ENCODE measurements at regions not wholly inside any gene's neighbourhood (a gene's known extent, or its start where the extent isn't known, plus 50 kb on each side); places are given as distances from the start of the nearest gene placed in this dataset.

GRCh38 chr2:167543721-167544120 is 655.4 kb downstream of the XIRP2 start:
- Histone ChIP-seq H3K27me3 (ENCODE audit: insufficient read depth, low read length, poor library complexity) (no peaks in the 10 kb centered on the region), H3K9me3 (ENCODE audit: insufficient read depth, low read length, severe bottlenecking) (no peaks in the 10 kb centered on the region), H3K79me2 (ENCODE audit: insufficient read depth, low read length) (no peaks in the 10 kb centered on the region), H3K4me3 (ENCODE audit: low read depth in 1 of 2, low read length in 2 of 2) (no peak overlapping the region), H3K9ac (ENCODE audit: low read depth, low read length) (no peak overlapping the region), H3K27ac (ENCODE audit: low read length) (no peak overlapping the region), H3K36me3 (ENCODE audit: insufficient read depth, low read length) (no peaks in the 10 kb centered on the region), H3K4me2 (ENCODE audit: insufficient read depth, low read length) (no peak overlapping the region), H4K20me1 (ENCODE audit: insufficient read depth, low read length) (no peaks in the 10 kb centered on the region), H2AFZ (ENCODE audit: low read depth, low read length) (no peak overlapping the region), H3K4me1 (ENCODE audit: insufficient read depth, low read length) (no peaks in the 10 kb centered on the region)
- DNase-seq = no peak
- ATAC-seq (ENCODE audit: insufficient read depth, low read depth) = no peak
- TF ChIP-seq CTCF (IDR thresholded peaks at IDR 0.05; ENCODE audit: borderline replicate concordance, extremely low read depth, low read length, poor library complexity, severe bottlenecking) = no peak
- no peak for TF ChIP-seq EZH2 (IDR thresholded peaks at IDR 0.05; ENCODE audit: borderline replicate concordance, low read depth, low read length, severe bottlenecking)

- no peak for DNase-seq
- Histone ChIP-seq H4K20me1 (ENCODE audit: insufficient read depth, low read length) (no peaks in the 10 kb centered on the region), H3K4me3 (ENCODE audit: low read depth in 1 of 2, low read length in 2 of 2) (no peak overlapping the region), H3K36me3 (ENCODE audit: insufficient read depth, low read length) (no peaks in the 10 kb centered on the region), H2AFZ (ENCODE audit: low read depth, low read length) (no peak overlapping the region), H3K4me2 (ENCODE audit: insufficient read depth, low read length) (no peak overlapping the region), H3K27me3 (ENCODE audit: insufficient read depth, low read length, poor library complexity) (no peaks in the 10 kb centered on the region), H3K4me1 (ENCODE audit: insufficient read depth, low read length) (no peaks in the 10 kb centered on the region), H3K9ac (ENCODE audit: low read depth, low read length) (no peak overlapping the region), H3K27ac (ENCODE audit: low read length) (no peak overlapping the region), H3K9me3 (ENCODE audit: insufficient read depth, low read length, severe bottlenecking) (no peaks in the 10 kb centered on the region), H3K79me2 (ENCODE audit: insufficient read depth, low read length) (no peaks in the 10 kb centered on the region)
- no peak for TF ChIP-seq CTCF (IDR thresholded peaks at IDR 0.05; ENCODE audit: borderline replicate concordance, extremely low read depth, low read length, poor library complexity, severe bottlenecking)
- no peak for TF ChIP-seq EZH2 (IDR thresholded peaks at IDR 0.05; ENCODE audit: borderline replicate concordance, low read depth, low read length, severe bottlenecking)
- no peak for ATAC-seq (ENCODE audit: insufficient read depth, low read depth)
These were observed 649.5 kb downstream of the XIRP2 start for GRCh38 chr2:167537743-167538142.

- Histone ChIP-seq H2AFZ (ENCODE audit: low read depth, low read length) (no peak overlapping the region), H3K36me3 (ENCODE audit: insufficient read depth, low read length) (no peaks in the 10 kb centered on the region), H3K4me1 (ENCODE audit: insufficient read depth, low read length) (no peaks in the 10 kb centered on the region), H3K27me3 (ENCODE audit: insufficient read depth, low read length, poor library complexity) (no peaks in the 10 kb centered on the region), H3K4me3 (ENCODE audit: low read depth in 1 of 2, low read length in 2 of 2) (no peak overlapping the region), H3K4me2 (ENCODE audit: insufficient read depth, low read length) (no peak overlapping the region), H3K9me3 (ENCODE audit: insufficient read depth, low read length, severe bottlenecking) (no peaks in the 10 kb centered on the region), H4K20me1 (ENCODE audit: insufficient read depth, low read length) (no peaks in the 10 kb centered on the region), H3K9ac (ENCODE audit: low read depth, low read length) (no peak overlapping the region), H3K79me2 (ENCODE audit: insufficient read depth, low read length) (no peaks in the 10 kb centered on the region), H3K27ac (ENCODE audit: low read length) (no peak overlapping the region)
- no peak for ATAC-seq (ENCODE audit: insufficient read depth, low read depth)
- TF ChIP-seq CTCF (IDR thresholded peaks at IDR 0.05; ENCODE audit: borderline replicate concordance, extremely low read depth, low read length, poor library complexity, severe bottlenecking) (no peak), EZH2 (IDR thresholded peaks at IDR 0.05; ENCODE audit: borderline replicate concordance, low read depth, low read length, severe bottlenecking) (no peak)
- DNase-seq = no peak
These were observed 646.2 kb downstream of the XIRP2 start for GRCh38 chr2:167534443-167534842.

- no peak for ATAC-seq (ENCODE audit: insufficient read depth, low read depth)
These were observed 636.5 kb downstream of the XIRP2 start for GRCh38 chr2:167524786-167525185.

More at GRCh38 chr2:167524786-167525185, 636.5 kb downstream of the XIRP2 start:
- H3K79me2 ChIP-seq (ENCODE audit: insufficient read depth, low read length) = no peaks in the 10 kb centered on the region
- H3K4me2 ChIP-seq (ENCODE audit: insufficient read depth, low read length) = no peak overlapping the region
- no peak for DNase-seq
- H4K20me1 ChIP-seq (ENCODE audit: insufficient read depth, low read length) = no peaks in the 10 kb centered on the region
- H3K4me3 ChIP-seq (ENCODE audit: low read depth in 1 of 2, low read length in 2 of 2) = no peak overlapping the region
- H3K4me1 ChIP-seq (ENCODE audit: insufficient read depth, low read length) = no peaks in the 10 kb centered on the region
- TF ChIP-seq EZH2 (IDR thresholded peaks at IDR 0.05; ENCODE audit: borderline replicate concordance, low read depth, low read length, severe bottlenecking) = no peak
- TF ChIP-seq CTCF (IDR thresholded peaks at IDR 0.05; ENCODE audit: borderline replicate concordance, extremely low read depth, low read length, poor library complexity, severe bottlenecking) = no peak
- H2AFZ ChIP-seq (ENCODE audit: low read depth, low read length) = no peak overlapping the region
- no peak overlapping the region for H3K27ac ChIP-seq (ENCODE audit: low read length)
- no peaks in the 10 kb centered on the region for H3K27me3 ChIP-seq (ENCODE audit: insufficient read depth, low read length, poor library complexity)
- H3K9me3 ChIP-seq (ENCODE audit: insufficient read depth, low read length, severe bottlenecking) = no peaks in the 10 kb centered on the region
- H3K9ac ChIP-seq (ENCODE audit: low read depth, low read length) = no peak overlapping the region
- no peaks in the 10 kb centered on the region for H3K36me3 ChIP-seq (ENCODE audit: insufficient read depth, low read length)
